GM20431 (cell line): ENCODE measurements at regions not wholly inside any gene's neighbourhood (a gene's known extent, or its start where the extent isn't known, plus 50 kb on each side); places are given as distances from the start of the nearest gene placed in this dataset.

ENCODE experiments used
- in situ Hi-C: fragments of 300-500 bp; cut with MseI, MboI; formaldehyde crosslinking; loops from one replicate; pipeline ENCODE4 v1.15.0; 2020; ENCODE audit warnings: low sequenced_read_pairs; ENCODE audit not compliant: unreplicated experiment

GRCh38 chr14:34113991-34114390 lies 163.1 kb upstream of the EGLN3 start:
- in situ Hi-C loops = loop anchor here (25.0 kb wide), 1 partner anchor 277 kb away; no protein-coding TSS in a partner anchor

GRCh38 chr14:34113005-34113511 lies 162.2 kb upstream of the EGLN3 start:
- in situ Hi-C loops = loop anchor here (25.0 kb wide), 1 partner anchor 276 kb away; no protein-coding TSS in a partner anchor

- in situ Hi-C loops = loop anchor here (25.0 kb wide), 1 partner anchor 275 kb away; no protein-coding TSS in a partner anchor
Measured at GRCh38 chr14:34111953-34112352, 161.1 kb upstream of the EGLN3 start.

GRCh38 chr14:34111505-34111904 lies 160.6 kb upstream of the EGLN3 start:
- in situ Hi-C loops = loop anchor here (25.0 kb wide), 1 partner anchor 274 kb away; no protein-coding TSS in a partner anchor

GRCh38 chr14:34110531-34110930 lies 159.7 kb upstream of the EGLN3 start:
- in situ Hi-C loops = loop anchor here (25.0 kb wide), 1 partner anchor 273 kb away; no protein-coding TSS in a partner anchor

GRCh38 chr14:34107441-34107840 lies 156.6 kb upstream of the EGLN3 start:
- in situ Hi-C loops = loop anchor here (25.0 kb wide), 1 partner anchor 270 kb away; no protein-coding TSS in a partner anchor

- in situ Hi-C loops = loop anchor here (25.0 kb wide), 1 partner anchor 269 kb away; no protein-coding TSS in a partner anchor
Measured at GRCh38 chr14:34106310-34106709, 155.4 kb upstream of the EGLN3 start.

- in situ Hi-C loops = loop anchor here (25.0 kb wide), 1 partner anchor 267 kb away; no protein-coding TSS in a partner anchor
Measured at GRCh38 chr14:34104489-34105397, 153.9 kb upstream of the EGLN3 start.

- in situ Hi-C loops = loop anchor here (25.0 kb wide), 1 partner anchor 266 kb away; no protein-coding TSS in a partner anchor
Measured at GRCh38 chr14:34103176-34103575, 152.3 kb upstream of the EGLN3 start.

- in situ Hi-C loops = loop anchor here (25.0 kb wide), 1 partner anchor 262 kb away; no protein-coding TSS in a partner anchor
Measured at GRCh38 chr14:34099635-34100034, 148.8 kb upstream of the EGLN3 start.

- in situ Hi-C loops = no loop called here
Measured at GRCh38 chr14:34098985-34099349, 148.1 kb upstream of the EGLN3 start.

GRCh38 chr14:34098045-34098984 lies 147.4 kb upstream of the EGLN3 start:
- in situ Hi-C loops = no loop called here

- in situ Hi-C loops = no loop called here
Measured at GRCh38 chr14:34097644-34098043, 146.8 kb upstream of the EGLN3 start.

- in situ Hi-C loops = no loop called here
Measured at GRCh38 chr14:34094384-34094783, 143.5 kb upstream of the EGLN3 start.

- in situ Hi-C loops = no loop called here
Measured at GRCh38 chr14:34093883-34094282, 143.0 kb upstream of the EGLN3 start.

- in situ Hi-C loops = no loop called here
Measured at GRCh38 chr14:34090451-34090850, 139.6 kb upstream of the EGLN3 start.

GRCh38 chr14:34088914-34089313 lies 138.0 kb upstream of the EGLN3 start:
- in situ Hi-C loops = no loop called here

- in situ Hi-C loops = no loop called here
Measured at GRCh38 chr14:34087571-34087970, 136.7 kb upstream of the EGLN3 start.

GRCh38 chr14:34086223-34086757 lies 135.4 kb upstream of the EGLN3 start:
- in situ Hi-C loops = no loop called here

- in situ Hi-C loops = no loop called here
Measured at GRCh38 chr14:34085695-34086094, 134.8 kb upstream of the EGLN3 start.
